ENCODE measurements at regions not wholly inside any gene's neighbourhood (a gene's known extent, or its start where the extent isn't known, plus 50 kb on each side); places are given as distances from the start of the nearest gene placed in this dataset.
"Not testable (repeated sequence)": the region's sequence is repeated elsewhere in the genome, so short reads cannot be mapped to it uniquely, and the experiment has no call there.

DNA sequence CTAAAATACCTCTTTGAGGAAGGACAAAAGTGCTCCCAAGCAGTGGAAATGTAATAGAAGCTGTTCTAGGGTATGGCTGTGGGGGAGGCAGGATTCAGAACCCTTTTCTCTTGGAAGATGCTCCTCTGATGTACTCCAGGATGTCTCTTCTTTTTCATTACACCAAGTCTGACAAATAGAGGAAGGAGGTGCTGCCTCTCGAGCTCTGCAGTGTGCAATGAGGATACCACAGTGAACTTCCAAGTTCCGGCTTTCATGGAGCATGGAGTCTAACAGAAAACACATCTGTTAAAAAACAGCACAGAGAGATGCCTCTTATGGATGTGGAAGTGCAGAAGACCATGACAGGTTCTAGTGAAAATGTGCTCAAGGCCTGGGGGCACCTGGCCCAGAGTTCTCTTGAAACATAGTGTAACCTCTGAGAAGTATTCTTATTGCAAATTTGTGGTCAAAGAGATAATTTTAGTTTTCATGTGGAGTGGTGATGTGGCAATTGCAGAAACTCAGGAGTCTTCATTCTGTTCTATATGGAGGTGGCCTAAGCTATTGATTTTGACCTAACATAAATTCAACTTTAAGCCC lies 362.0 kb upstream of the CITED2 start:
- DNase-seq: no peak

- no peak for DNase-seq
Observed at GRCh38 chr6:139732451-139732850, 358.0 kb upstream of the CITED2 start.

DNA sequence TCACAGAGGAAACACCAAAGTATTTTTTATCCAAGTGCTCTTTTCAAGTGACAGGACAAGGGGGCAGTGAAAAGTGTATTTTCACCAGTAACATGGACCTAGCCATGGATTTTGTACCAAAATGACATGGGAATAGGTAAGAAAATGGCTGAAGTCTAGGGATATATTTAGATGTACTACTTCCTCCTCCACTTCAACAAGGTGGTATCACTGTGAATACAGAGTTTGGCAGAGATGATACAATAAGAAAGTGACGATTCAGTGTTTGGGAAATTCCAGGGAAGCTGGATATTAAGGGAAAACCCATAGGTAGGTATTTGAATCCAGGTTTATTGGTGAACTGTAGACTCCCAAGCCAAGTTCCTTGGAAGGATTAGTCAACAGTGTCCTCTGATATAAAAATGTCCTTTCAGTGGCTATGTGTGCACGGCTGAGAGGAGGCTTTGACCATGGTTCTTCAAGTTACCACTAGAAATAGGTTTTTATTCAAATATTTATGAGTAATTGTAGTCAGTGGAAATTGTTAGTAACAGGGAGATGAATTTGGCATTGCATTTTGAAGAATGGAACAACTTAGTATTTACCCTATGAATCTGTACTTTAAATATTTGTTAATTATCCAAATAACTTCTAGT lies 356.0 kb upstream of the CITED2 start:
- DNase-seq: no peak

DNA sequence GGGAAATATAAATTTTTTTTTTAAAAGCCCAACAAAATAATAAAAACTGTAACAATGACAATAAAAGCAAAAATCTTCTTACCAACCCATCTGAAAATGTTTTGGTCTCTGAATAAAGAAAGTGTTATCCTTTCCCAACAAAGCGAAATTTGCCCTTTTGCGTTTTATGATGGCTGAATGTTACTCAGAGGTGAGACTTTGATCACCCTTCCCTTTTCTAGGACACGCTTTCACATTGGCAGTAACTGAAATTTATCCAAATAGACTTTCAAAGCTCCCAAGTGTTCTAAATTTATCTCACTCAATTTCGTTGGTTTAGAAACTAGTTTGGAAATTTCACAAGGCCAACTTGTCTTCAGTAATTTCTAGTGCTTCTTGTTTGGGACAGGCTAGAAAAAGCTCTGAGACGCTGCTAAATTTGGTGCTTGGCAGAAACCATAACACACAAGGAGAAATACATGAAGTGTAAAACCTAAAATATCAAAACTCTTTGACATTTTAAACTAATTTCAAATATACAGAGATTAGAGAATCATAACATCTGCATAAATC lies 354.5 kb upstream of the CITED2 start:
- no peak for DNase-seq

DNA sequence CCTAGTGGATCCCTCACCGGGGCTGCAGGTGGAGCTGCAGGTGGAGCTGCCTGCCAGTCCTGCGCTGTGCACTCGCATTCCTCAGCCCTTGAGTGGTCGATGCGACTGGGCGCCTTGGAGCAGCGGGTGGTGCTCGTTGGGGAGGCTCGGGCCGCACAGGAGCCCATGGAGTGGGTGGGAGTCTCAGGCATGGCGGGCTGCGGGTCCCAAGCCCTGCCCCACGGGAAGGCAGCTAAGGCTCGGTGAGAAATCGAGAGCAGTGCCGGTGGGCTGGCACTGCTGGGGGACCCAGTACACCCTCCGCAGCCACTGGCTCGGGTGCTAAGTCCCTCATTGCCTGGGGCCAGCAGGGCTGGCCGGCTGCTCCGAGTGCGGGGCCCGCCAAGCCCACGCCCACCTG lies 351.8 kb upstream of the CITED2 start:
- not testable (repeated sequence) for DNase-seq

DNA sequence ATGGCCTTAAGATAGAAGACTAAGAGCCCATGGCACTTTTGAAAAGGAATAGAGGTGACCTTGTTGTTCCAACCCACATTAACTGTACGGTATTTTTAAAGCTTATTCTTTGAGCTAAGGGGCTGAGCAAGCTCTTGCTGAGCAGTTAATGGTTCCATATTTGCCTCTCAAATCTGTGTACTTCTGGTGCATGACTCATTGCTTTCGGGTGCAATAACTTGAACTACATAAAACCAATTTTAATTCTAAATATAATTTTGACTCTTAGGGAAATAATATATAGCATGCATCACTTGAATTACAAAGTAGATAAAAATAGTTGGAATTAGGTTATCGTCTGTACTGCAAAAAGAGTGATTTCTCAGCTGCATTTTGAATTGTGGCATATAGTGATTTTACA lies 348.1 kb upstream of the CITED2 start:
- DNase-seq: peak; percentile 8

DNA sequence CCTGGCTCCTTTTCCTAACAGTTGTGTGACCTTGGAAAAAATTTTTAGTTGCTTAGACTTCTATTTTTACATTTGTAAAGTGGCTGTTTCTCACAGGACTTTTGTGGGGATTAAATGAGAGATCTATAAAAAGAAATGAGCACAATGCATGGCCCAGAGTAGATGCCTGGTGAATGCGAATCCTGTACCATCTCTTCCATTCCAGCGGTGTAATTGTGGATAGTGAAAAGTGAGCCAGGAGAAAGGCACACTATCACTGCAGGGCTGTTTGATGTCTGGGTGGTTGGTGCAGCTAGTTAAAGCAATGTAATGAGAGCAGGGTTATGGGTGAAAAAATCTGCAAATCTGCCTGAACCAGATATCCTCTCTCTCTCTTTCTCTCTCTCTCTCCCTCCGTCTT lies 347.5 kb upstream of the CITED2 start:
- DNase-seq: no peak

DNA sequence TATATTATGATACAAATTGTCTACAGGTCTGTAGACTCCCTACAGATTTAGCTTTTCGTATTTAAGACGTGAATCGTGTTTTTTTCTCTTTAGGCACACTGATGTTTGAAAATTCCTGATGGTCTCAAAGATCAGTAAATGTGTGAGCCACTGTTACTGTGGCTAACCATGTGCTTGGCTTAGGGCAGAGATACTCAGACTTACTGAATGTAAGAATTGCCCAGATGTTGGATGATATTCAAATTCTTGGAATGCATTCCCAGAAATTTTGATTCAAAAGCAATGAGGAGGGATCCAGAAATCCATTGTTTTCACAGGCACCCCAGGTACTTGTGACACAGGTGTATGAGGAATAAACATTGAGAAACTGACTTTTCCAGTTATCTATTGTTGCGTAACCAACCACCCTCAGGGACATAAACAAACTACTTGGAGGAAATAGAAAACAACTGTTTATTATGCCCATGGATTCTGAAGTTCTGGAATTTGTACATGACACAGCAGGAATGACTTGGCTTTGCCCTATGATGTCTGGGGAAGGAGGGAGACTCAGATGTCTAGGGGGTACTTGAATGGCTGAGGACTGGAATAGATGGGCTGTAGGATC lies 339.6 kb upstream of the CITED2 start:
- no peak for DNase-seq

DNA sequence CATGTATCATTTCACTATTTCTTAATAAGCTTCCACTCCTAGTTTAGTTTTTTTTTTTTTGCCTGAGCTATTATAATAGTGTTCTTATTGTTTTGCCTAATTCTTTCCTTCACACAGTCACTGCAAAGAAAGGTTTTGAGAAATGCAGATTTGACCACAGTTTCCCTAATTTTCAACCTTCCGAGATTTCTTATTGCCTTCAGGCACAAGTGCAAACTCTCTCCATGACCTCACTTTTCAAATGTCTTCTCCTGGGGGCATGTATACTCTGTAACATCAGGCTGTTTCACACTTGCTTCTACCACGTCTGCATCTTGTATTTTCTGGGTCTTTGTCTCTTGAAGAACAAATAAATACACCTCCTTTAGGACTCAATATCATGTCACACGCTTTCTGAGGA lies 339.0 kb upstream of the CITED2 start:
- DNase-seq: no peak

- no peak for DNase-seq
Observed at GRCh38 chr6:139712830-139713229, 338.4 kb upstream of the CITED2 start.

DNA sequence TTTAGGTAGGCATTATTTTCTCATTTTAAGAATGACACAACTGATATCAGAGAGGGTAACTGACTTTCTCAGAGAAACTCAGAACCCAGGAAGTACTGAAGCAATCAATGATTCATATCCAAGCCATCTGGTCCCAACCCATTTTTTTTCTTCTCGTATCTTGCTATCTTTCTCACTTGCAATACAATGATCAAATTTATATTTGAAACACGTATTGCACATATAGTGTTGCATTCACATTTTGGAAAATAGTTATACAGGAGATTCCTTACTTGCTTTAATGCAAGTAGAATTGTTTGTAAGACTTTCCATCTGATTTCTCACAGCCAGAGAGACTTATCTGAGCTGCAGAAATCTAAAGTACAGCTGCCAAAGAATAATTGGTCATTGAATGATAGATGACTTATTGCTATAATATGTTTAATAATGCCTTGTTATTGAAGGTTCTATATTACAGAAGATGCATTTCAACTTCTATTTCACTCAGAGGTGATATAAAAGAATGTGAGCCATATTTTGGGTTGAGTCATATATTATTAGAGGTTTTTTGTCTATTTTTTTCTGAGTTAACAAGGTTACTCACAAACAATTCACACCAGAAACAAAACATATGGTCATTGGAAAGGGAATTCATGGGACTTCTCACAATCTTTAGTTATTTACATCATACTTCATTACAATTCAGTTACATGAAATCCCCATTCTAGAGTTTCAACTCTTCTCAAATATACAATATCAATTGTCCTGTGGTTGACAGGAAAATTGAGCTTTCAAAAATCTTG lies 337.5 kb upstream of the CITED2 start:
- DNase-seq: no peak

DNA sequence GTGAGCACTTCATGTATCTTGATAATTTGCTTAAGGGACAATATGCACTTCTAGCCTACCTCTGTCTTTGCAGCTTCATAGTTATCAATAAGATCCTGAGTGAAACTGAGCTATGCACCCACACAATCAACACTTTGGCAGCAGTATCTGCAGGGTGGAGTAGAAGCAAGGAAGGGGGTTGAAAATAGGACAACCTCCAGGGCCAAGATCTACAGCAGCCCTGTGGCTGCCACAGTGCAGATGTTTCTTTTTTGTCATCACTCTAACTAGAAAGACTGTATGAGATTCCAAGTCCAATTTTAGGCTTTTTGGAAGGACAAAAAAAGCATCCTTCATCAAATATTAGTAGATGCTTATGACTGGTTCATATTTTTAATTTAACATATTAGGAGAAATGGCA lies 336.1 kb upstream of the CITED2 start:
- no peak for DNase-seq

DNA sequence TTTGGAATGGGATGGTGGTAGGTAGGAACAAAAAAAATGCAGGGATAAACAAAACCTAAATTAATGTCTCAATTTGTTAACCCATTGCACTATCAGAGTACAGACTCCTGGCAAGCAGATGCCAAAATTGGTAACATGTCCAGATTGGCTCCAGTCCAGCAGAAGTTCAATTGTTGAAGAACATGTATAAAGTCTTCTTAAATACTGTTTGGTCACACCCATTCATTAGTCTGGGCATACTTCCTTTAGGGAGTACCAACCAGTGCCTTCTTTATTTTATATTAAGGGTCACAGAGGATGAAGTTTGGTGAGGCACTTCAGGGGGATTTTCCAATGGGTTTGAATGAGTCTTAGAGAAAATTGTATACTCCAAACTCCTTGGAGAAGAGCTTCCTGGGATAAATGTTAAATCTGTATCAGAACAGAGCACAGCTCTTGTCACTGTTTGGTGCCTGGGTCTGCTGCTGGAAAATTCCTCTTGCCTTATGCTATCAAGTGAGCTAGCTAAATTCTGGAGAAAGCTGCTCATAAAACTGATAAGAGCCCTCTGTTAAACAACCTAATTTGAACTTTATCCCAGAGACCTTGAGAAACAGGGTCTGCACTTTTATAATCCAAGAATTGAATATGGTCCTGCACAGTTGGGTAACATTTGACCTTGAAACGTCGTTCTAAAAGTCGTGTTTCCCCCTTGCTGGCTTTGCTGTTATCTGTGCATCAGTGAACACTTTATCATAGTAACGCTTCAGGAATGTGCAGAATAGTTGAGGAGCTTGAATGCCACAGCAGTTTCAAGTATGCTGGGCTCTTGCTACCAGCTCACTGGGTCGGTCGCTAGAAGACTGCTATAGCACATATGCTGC lies 334.1 kb upstream of the CITED2 start:
- DNase-seq: no peak

GRCh38 chr6:139706912-139707311 lies 332.5 kb upstream of the CITED2 start:
- DNase-seq: no peak

DNA sequence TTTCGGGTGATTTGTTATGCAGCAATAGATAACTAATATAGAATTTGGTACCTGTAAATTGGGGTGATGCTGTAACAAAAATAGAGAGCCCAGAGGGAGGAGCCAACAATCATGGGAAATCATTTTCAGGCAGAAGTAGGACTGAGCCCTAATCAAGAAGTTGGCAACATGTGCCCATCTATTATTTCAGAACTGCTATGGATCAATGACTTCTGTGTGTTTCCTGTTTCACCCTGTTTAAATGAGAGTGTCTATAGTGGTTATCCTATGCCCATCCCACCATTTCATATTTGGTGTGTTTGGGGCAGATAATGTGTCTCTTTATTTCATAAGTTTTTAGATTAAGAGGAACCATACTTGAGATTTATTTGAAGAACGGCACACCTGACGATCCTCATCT lies 330.8 kb upstream of the CITED2 start:
- no peak for DNase-seq

- DNase-seq: no peak
Observed at GRCh38 chr6:139703780-139704179, 329.3 kb upstream of the CITED2 start.

- no peak for DNase-seq
Observed at GRCh38 chr6:139702706-139703105, 328.3 kb upstream of the CITED2 start.

- no peak for DNase-seq
Observed at GRCh38 chr6:139701695-139702094, 327.2 kb upstream of the CITED2 start.

DNA sequence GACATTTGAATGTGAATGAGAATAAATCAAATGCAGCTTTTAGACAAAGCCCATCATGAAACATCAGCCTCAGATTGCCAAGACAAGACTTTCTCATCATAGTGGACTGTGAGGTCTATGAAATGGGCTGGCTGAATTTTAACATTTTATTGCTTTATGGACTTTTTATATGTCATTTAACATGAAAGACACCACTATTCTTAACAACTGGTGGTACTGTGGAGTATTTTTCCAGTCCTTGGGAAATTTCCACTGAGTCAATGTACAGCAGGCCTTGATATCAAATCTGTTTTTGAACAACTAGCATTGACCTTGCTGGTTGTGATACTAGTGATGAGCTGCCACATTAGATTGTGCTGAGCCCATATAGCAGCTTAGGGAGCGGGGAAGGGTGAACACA lies 326.6 kb upstream of the CITED2 start:
- DNase-seq: no peak

DNA sequence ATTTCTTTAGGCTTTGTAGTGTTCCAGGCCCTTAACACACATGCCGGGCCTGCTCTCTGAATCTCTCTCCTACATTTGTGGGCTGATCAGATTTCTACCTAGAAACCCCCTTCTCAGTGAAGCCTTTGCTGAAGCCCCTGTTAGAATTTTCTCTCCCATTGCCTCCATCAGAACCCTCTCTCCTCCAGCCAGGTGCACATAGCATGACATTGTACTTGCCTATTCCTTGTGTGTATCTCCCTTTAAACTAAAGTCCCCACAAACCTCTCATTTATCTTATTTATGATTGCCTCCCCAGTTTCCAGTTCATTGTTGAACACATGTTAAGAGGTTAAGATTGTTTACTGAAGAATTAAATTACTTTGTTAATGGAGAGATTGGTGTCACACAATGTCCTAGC lies 325.5 kb upstream of the CITED2 start:
- no peak for DNase-seq

GRCh38 chr6:139699335-139699734 lies 324.9 kb upstream of the CITED2 start:
- DNase-seq: no peak

- DNase-seq: no peak
Observed at GRCh38 chr6:139698526-139699176, 324.2 kb upstream of the CITED2 start.
